SK-N-SH (cell line): ENCODE measurements at regions not wholly inside any gene's neighbourhood (a gene's known extent, or its start where the extent isn't known, plus 50 kb on each side); places are given as distances from the start of the nearest gene placed in this dataset.

Source experiments
- CTCF ChIA-PET: fragments of 300-600, 350-600 bp; formaldehyde crosslinking; extraction: SDS; loops from one replicate; lab custom pipeline; 2021; lab: Yijun Ruan, JAX
- POLR2A ChIA-PET: fragments of 350-600 bp; sonication (Branson Sonifier 250); formaldehyde crosslinking; extraction: SDS; loops from one replicate; lab custom pipeline; 2020; ENCODE audit warnings: antibody characterized with exemption, inconsistent platforms; lab: Yijun Ruan, JAX
- DNase-seq: peaks from one replicate; pipeline ENCODE4 v3.0.0; 2012
- H2AFZ ChIP-seq: fragments of 200-600 bp; sonication (generic); 2 replicates; pipeline ENCODE4 v1.8.1; 2016; ENCODE audit warnings: antibody characterized with exemption, mild to moderate bottlenecking, low read depth
- H3F3A ChIP-seq: fragments of 200-600 bp; sonication (generic); replicated peaks from 2 replicates; pipeline ENCODE3; 2016; ENCODE audit warnings: antibody characterized with exemption, mild to moderate bottlenecking; ENCODE audit not compliant: insufficient read depth
- H3K27ac ChIP-seq, 2 experiments: fragments of 200-500 bp in 1 of 2; fragments of 200-600 bp in 1 of 2; sonication (Bioruptor generic) in 1 of 2; sonication (generic), shearing (Covaris generic) in 1 of 2; 2 replicates each; pipeline versions ENCODE4 v1.5.1 to v1.6.1; 2014 to 2016; ENCODE audit warnings: low read depth in 2 of 2, inconsistent platforms in 1 of 2, low read length in 1 of 2, mild to moderate bottlenecking in 1 of 2, mixed read lengths in 1 of 2
- H3K27me3 ChIP-seq: fragments of 200-600 bp; sonication (generic), shearing (Covaris generic); 2 replicates; pipeline ENCODE4 v1.6.1; 2016; ENCODE audit warnings: mixed run types; ENCODE audit not compliant: insufficient read depth
- H3K36me3 ChIP-seq, 2 experiments: fragments of 200-500 bp in 1 of 2; fragments of 200-600 bp in 1 of 2; sonication (Bioruptor generic) in 1 of 2; sonication (generic) in 1 of 2; replicated peaks in 1 of 2; 2 replicates each; pipeline versions ENCODE3 to v1.5.1; 2014 to 2016; ENCODE audit warnings: low read length in 1 of 2, mild to moderate bottlenecking in 1 of 2; ENCODE audit not compliant: insufficient read depth in 2 of 2, control insufficient read depth in 1 of 2
- H3K4me1 ChIP-seq, 2 experiments: fragments of 200-500 bp in 1 of 2; fragments of 200-600 bp in 1 of 2; sonication (Bioruptor generic) in 1 of 2; sonication (generic), shearing (Covaris generic) in 1 of 2; 2 replicates each; pipeline versions ENCODE4 v1.5.1 to v1.6.1; 2014 to 2016; ENCODE audit warnings: low read depth in 1 of 2, low read length in 1 of 2, mixed run types in 1 of 2; ENCODE audit not compliant: insufficient read depth in 2 of 2, control insufficient read depth in 1 of 2
- H3K4me2 ChIP-seq: fragments of 200-600 bp; sonication (generic), shearing (Covaris generic); 2 replicates; pipeline ENCODE4 v1.6.1; 2017; ENCODE audit warnings: mixed run types
- H3K4me3 ChIP-seq, 2 experiments: fragments of 200-500 bp in 1 of 2; fragments of 200-600 bp in 1 of 2; sonication (Bioruptor generic) in 1 of 2; sonication (generic), shearing (Covaris generic) in 1 of 2; 2 replicates each; pipeline versions ENCODE4 v1.5.1 to v1.8.1; 2014 to 2016; ENCODE audit warnings: low read depth in 2 of 2, inconsistent platforms in 1 of 2, low read length in 1 of 2, mild to moderate bottlenecking in 1 of 2, mixed read lengths in 1 of 2, moderate library complexity in 1 of 2
- H3K79me2 ChIP-seq: fragments of 200-600 bp; sonication (generic); 2 replicates; pipeline ENCODE4 v1.8.1; 2017; ENCODE audit warnings: mild to moderate bottlenecking; ENCODE audit not compliant: insufficient read depth
- H3K9ac ChIP-seq: fragments of 200-600 bp; sonication (generic); 2 replicates; pipeline ENCODE4 v1.6.1; 2017; ENCODE audit warnings: mixed run types
- H3K9me2 ChIP-seq: fragments of 200-600 bp; sonication (generic); 2 replicates; pipeline ENCODE4 v1.6.1; 2017; ENCODE audit warnings: mixed run types
- H3K9me3 ChIP-seq: fragments of 200-600 bp; sonication (generic); 2 replicates; pipeline ENCODE4 v1.6.1; 2017; ENCODE audit warnings: mixed run types, mild to moderate bottlenecking, moderate library complexity
- H4K20me1 ChIP-seq: fragments of 200-600 bp; sonication (generic); 2 replicates; pipeline ENCODE4 v1.6.1; 2017; ENCODE audit warnings: mild to moderate bottlenecking, mixed run types; ENCODE audit not compliant: insufficient read depth
- CTCF ChIP-seq: fragments of 200-600 bp; sonication (generic); IDR thresholded peaks from 2 replicates; pipeline ENCODE4 v1.6.1; 2017; ENCODE audit warnings: antibody characterized with exemption, mild to moderate bottlenecking, moderate library complexity
- NRF1 ChIP-seq: IDR thresholded peaks from 2 replicates; pipeline ENCODE4 v1.6.1; 2012; ENCODE audit warnings: low read depth, mild to moderate bottlenecking, low read length
- POLR2AphosphoS5 ChIP-seq: IDR thresholded peaks from 2 replicates; pipeline ENCODE4 v1.6.1; 2012; ENCODE audit warnings: low read depth, low read length
- REST ChIP-seq: IDR thresholded peaks from 2 replicates; pipeline ENCODE4 v1.6.1; 2012; ENCODE audit warnings: mild to moderate bottlenecking, low read depth, low read length, moderate library complexity
- WGBS: methylation state at CpG from one replicate; pipeline ENCODE4 v1.1.6; 2017; ENCODE audit warnings: low lambda C conversion rate; 5-methylcytosine and 5-hydroxymethylcytosine counted together
- TF ChIP-seq, protein P1 (sequence below): IDR thresholded peaks from 2 replicates; pipeline ENCODE4 v1.4.0; 2012; ENCODE audit warnings: low read depth, borderline replicate concordance

- Histone ChIP-seq H3K4me3 (no peak overlapping the region), H3K79me2 (no peaks in the 10 kb centered on the region), H3K9ac (no peak overlapping the region), H3K36me3 (no peaks in the 10 kb centered on the region), H3K9me3 (no peaks in the 10 kb centered on the region), H2AFZ (no peak overlapping the region), H3K9me2 (no peaks in the 10 kb centered on the region), H3K4me1 (peaks cover 0 to 10% of the 10 kb centered on the region in 2 experiments; a peak in 1 of 4 replicates), H3K4me2 (no peak overlapping the region), H3F3A (peaks cover under 1% of the 10 kb centered on the region), H3K27ac (no peak overlapping the region), H4K20me1 (no peaks in the 10 kb centered on the region), H3K27me3 (no peaks in the 10 kb centered on the region; the same call in 1 of the 2 replicates)
- WGBS, result 74% methylated on average over 13 of the region's 13 CpGs
- TF ChIP-seq CTCF (no peak), POLR2AphosphoS5 (no peak), REST (no peak), NRF1 (no peak)
- TF ChIP-seq, protein P1, sequence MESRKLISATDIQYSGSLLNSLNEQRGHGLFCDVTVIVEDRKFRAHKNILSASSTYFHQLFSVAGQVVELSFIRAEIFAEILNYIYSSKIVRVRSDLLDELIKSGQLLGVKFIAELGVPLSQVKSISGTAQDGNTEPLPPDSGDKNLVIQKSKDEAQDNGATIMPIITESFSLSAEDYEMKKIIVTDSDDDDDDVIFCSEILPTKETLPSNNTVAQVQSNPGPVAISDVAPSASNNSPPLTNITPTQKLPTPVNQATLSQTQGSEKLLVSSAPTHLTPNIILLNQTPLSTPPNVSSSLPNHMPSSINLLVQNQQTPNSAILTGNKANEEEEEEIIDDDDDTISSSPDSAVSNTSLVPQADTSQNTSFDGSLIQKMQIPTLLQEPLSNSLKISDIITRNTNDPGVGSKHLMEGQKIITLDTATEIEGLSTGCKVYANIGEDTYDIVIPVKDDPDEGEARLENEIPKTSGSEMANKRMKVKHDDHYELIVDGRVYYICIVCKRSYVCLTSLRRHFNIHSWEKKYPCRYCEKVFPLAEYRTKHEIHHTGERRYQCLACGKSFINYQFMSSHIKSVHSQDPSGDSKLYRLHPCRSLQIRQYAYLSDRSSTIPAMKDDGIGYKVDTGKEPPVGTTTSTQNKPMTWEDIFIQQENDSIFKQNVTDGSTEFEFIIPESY, result no peak
- ChIA-PET POLR2A (no interaction called here), CTCF (interaction anchor here (0.6 to 2.7 kb wide), 7 partner anchors 12 to 120 kb away, joined by 3 to 11 read pairs (median 3); no protein-coding TSS in a partner anchor)
- no peak for DNase-seq
These were observed 110.2 kb upstream of the HAND1 start for GRCh38 chr5:154588091-154588774.
